ENCODE measurements at regions not wholly inside any gene's neighbourhood (a gene's known extent, or its start where the extent isn't known, plus 50 kb on each side); places are given as distances from the start of the nearest gene placed in this dataset.

DNA sequence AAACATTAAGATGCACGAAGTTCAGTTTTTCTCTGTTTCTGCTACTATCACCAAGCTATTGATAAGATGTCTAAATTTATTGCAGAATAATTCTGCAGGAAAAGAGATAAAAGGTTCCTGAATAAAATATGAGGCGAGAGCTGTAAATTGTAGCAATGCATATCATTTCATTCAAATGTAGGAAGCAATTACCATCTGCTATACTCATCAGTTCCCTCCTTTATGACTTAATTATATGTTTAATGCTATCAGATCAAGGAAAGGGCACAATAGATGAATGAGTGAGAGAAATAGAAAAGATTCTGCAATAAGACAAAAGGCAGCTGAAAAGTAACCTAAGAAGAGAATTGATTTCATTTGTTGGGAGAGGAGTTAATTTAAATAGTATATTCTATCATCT, 108.2 kb upstream of the GALNT5 start:
- no peak overlapping the region for H3K9ac ChIP-seq (ENCODE audit: low read length)
- H3K4me3 ChIP-seq (ENCODE audit: low read length): no peak overlapping the region
- no peaks in the 10 kb centered on the region for H3K27me3 ChIP-seq (ENCODE audit: control insufficient read depth, insufficient read depth, low read length)
- H3K4me1 ChIP-seq (ENCODE audit: control insufficient read depth, insufficient read depth, low read length): peaks cover 7% of the 10 kb centered on the region
- no peaks in the 10 kb centered on the region for H3K36me3 ChIP-seq (ENCODE audit: control insufficient read depth, insufficient read depth, low read length)
- no peaks in the 10 kb centered on the region for H3K9me3 ChIP-seq (ENCODE audit: control insufficient read depth, low read length)

DNA sequence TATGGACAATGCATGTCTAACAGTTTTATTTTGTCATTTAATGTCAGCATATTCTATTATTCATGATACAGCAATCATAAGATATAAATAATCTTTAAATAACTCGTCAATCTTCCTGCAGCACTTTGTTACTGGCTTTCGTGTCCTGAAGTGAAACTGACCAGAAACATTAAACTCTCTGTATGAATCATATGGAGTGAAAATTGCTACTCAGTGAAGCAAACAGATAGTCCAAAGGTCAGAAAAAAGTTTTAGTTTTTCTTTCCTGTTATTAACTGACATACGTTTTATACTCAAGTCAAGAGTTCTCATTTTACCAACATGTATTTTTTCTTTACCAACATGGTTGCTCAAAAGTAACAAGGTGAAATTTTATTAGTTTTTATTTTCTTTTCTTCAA, 106.8 kb upstream of the GALNT5 start:
- no peaks in the 10 kb centered on the region for H3K9me3 ChIP-seq (ENCODE audit: control insufficient read depth, low read length)

DNA sequence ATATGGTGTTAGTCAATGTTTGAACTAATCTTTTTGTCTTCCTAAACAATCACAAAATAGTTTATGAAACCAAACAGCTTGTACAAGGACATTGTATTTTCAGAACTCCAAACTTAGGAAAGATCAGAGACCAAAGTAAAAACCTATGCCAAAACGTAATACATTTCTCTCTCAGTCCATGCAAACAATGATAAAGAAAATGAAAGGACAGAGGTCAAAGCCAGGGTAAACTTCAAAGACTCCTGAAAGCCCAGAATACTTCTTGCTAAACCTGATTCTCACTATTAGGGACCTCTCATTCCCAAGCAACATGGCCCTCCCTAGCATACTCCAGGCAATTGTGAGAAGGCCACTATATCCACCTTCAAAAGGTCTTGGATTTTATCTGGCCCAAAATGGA, 105.1 kb upstream of the GALNT5 start:
- no peaks in the 10 kb centered on the region for H3K9me3 ChIP-seq (ENCODE audit: control insufficient read depth, low read length)
- no peaks in the 10 kb centered on the region for H3K27me3 ChIP-seq (ENCODE audit: control insufficient read depth, insufficient read depth, low read length)
- H3K9ac ChIP-seq (ENCODE audit: low read length): no peak overlapping the region
- H3K4me3 ChIP-seq (ENCODE audit: low read length): no peak overlapping the region
- H3K36me3 ChIP-seq (ENCODE audit: control insufficient read depth, insufficient read depth, low read length): no peaks in the 10 kb centered on the region
- H3K4me1 ChIP-seq (ENCODE audit: control insufficient read depth, insufficient read depth, low read length): peaks cover 7% of the 10 kb centered on the region

More for the DNA sequence above, 106.8 kb upstream of the GALNT5 start:
- H3K4me3 ChIP-seq (ENCODE audit: low read length): no peak overlapping the region
- peaks cover 7% of the 10 kb centered on the region for H3K4me1 ChIP-seq (ENCODE audit: control insufficient read depth, insufficient read depth, low read length)
- H3K36me3 ChIP-seq (ENCODE audit: control insufficient read depth, insufficient read depth, low read length): no peaks in the 10 kb centered on the region
- H3K9ac ChIP-seq (ENCODE audit: low read length): no peak overlapping the region
- no peaks in the 10 kb centered on the region for H3K27me3 ChIP-seq (ENCODE audit: control insufficient read depth, insufficient read depth, low read length)

DNA sequence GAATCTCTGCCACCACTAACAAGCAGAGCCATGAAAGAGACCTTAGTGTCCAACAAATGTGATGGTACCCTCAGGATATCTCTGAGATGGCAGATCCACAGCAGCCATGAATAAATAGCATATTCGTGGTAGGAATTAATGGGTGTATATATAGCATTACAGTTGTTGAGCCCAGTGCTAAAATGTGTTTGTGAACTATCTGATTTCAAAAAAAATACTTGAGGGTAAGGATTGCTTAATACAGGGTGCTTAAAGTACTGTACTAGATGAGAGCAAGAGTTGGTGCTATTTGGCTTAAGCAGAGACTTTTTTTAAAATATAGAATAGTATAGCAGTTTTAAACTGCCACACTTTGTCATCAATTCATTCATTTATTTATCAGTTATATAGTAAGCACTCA, 101.5 kb upstream of the GALNT5 start:
- Histone ChIP-seq H3K9me3 (ENCODE audit: control insufficient read depth, low read length) (no peaks in the 10 kb centered on the region), H3K9ac (ENCODE audit: low read length) (no peak overlapping the region), H3K27me3 (ENCODE audit: control insufficient read depth, insufficient read depth, low read length) (no peaks in the 10 kb centered on the region), H3K36me3 (ENCODE audit: control insufficient read depth, insufficient read depth, low read length) (no peaks in the 10 kb centered on the region), H3K4me1 (ENCODE audit: control insufficient read depth, insufficient read depth, low read length) (peaks cover 7% of the 10 kb centered on the region), H3K4me3 (ENCODE audit: low read length) (no peak overlapping the region)

DNA sequence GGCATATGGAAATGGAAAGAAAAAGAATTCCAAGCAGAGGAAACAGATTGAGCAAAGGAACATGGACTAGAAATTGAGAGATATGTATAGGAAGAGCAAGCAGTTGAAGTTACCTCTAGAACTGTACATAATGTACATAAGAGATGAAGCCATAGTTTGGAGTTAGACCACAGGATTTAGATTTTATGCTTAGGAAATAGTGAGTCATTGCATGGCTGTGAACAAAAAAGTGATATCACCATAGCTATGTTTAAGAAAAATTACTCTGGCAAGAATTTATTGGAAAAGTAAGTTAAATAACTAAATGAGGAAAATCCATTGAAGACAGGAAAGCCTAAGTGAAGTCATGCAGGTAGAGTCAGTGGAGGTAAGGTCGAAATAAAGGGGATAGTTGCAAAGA, 99.4 kb upstream of the GALNT5 start:
- Histone ChIP-seq H3K4me1 (ENCODE audit: control insufficient read depth, insufficient read depth, low read length) (no peaks in the 10 kb centered on the region), H3K9me3 (ENCODE audit: control insufficient read depth, low read length) (no peaks in the 10 kb centered on the region), H3K27me3 (ENCODE audit: control insufficient read depth, insufficient read depth, low read length) (no peaks in the 10 kb centered on the region), H3K36me3 (ENCODE audit: control insufficient read depth, insufficient read depth, low read length) (no peaks in the 10 kb centered on the region), H3K9ac (ENCODE audit: low read length) (no peak overlapping the region), H3K4me3 (ENCODE audit: low read length) (no peak overlapping the region)

DNA sequence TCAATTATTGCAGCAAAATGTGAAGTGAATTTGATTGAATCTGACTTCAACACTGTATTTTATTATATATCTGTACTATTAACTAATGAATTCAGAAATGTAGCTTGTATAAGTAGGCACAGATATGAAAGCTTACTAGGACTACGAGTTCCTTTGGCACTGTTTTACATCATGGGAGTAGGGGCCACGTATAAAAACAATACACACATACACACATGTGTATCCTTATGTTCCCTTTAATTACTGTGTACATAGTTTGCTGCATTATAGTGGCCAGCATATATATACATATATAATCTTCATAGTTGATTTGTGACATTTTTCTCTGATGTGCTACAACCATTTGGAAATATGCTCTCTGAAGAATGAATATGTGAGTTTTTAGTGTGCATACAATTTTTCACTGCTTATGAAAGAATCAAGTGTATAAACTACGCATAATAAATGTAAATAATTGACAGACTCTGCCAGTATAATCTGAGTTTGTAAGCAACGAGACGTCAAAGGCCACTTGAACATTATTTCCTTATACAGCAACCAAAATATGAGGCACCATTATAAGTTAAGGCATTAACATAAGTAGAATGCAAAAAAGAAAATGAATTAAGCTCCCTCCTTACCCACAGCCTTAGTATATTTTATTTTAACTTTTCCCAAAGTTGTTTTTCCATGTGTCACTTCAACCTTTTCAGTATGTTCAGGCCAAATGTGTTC, 98.1 kb upstream of the GALNT5 start:
- Histone ChIP-seq H3K4me1 (ENCODE audit: control insufficient read depth, insufficient read depth, low read length) (no peaks in the 10 kb centered on the region), H3K27me3 (ENCODE audit: control insufficient read depth, insufficient read depth, low read length) (no peaks in the 10 kb centered on the region), H3K36me3 (ENCODE audit: control insufficient read depth, insufficient read depth, low read length) (no peaks in the 10 kb centered on the region), H3K9me3 (ENCODE audit: control insufficient read depth, low read length) (no peaks in the 10 kb centered on the region), H3K4me3 (ENCODE audit: low read length) (no peak overlapping the region), H3K9ac (ENCODE audit: low read length) (no peak overlapping the region)

DNA sequence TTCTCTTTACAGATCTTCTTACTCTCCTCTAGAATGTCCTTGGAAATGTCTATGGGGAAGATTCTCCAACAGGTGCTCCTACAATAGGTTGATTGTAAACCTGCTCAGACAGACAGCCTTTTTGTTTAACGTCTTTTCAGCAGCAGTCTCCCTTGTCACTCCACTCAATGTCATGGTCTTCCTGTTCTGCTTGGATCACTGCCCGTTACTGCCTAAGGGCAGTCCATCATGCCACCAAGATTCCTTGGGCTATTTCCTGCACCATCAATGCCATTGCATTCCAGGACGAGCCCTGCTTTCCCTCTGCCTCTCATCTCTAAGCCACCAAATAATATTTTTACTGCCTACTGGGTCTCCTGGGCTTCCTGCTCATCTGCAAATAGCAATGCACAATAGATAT, 97.4 kb upstream of the GALNT5 start:
- Histone ChIP-seq H3K27me3 (ENCODE audit: control insufficient read depth, insufficient read depth, low read length) (no peaks in the 10 kb centered on the region), H3K4me1 (ENCODE audit: control insufficient read depth, insufficient read depth, low read length) (no peaks in the 10 kb centered on the region), H3K9ac (ENCODE audit: low read length) (no peak overlapping the region), H3K36me3 (ENCODE audit: control insufficient read depth, insufficient read depth, low read length) (no peaks in the 10 kb centered on the region), H3K4me3 (ENCODE audit: low read length) (no peak overlapping the region), H3K9me3 (ENCODE audit: control insufficient read depth, low read length) (no peaks in the 10 kb centered on the region)

DNA sequence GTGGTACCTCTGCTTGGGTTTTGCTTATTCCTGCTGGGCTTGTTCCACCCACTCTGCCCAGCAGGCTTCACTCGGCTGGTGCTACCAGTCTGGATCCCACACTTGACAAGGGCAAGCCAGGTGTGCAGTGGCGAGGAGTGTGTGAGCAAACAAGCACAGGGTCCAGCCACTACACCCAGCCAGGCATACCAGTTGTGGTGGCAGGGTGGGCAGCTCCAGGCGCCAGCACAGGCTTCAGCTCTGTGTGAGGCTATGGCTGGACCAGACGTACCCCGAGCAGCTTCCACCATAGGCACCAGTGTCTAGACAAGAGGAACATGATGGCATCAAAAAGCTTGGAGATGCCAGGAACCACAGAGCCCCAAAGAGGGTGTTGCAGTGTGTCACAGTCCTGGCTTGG, 93.1 kb upstream of the GALNT5 start:
- Histone ChIP-seq H3K36me3 (ENCODE audit: control insufficient read depth, insufficient read depth, low read length) (no peaks in the 10 kb centered on the region), H3K9me3 (ENCODE audit: control insufficient read depth, low read length) (no peaks in the 10 kb centered on the region), H3K27me3 (ENCODE audit: control insufficient read depth, insufficient read depth, low read length) (no peaks in the 10 kb centered on the region), H3K9ac (ENCODE audit: low read length) (no peak overlapping the region), H3K4me1 (ENCODE audit: control insufficient read depth, insufficient read depth, low read length) (no peaks in the 10 kb centered on the region), H3K4me3 (ENCODE audit: low read length) (no peak overlapping the region)

DNA sequence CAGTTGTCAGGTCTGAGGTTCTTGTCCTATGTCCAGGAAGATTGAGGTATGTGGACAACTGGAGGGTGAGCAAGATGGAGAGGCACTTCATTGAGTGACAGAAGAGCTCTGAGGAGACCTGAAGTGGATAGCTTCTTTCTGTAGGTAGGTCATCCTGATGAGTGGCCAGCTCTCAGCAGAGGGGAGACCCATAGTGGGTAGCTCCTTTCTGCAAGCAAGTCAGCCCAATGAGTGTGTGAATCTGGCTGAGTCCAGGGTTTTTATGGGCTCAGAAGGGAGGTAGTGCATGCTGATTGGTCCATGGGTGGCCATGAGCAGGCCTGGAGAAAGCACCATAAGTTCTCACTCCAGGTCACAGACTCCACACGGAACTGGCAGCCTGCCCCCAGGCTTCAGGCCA, 92.6 kb upstream of the GALNT5 start:
- Histone ChIP-seq H3K9ac (ENCODE audit: low read length) (no peak overlapping the region), H3K27me3 (ENCODE audit: control insufficient read depth, insufficient read depth, low read length) (no peaks in the 10 kb centered on the region), H3K4me1 (ENCODE audit: control insufficient read depth, insufficient read depth, low read length) (no peaks in the 10 kb centered on the region), H3K9me3 (ENCODE audit: control insufficient read depth, low read length) (no peaks in the 10 kb centered on the region), H3K4me3 (ENCODE audit: low read length) (no peak overlapping the region), H3K36me3 (ENCODE audit: control insufficient read depth, insufficient read depth, low read length) (no peaks in the 10 kb centered on the region)

DNA sequence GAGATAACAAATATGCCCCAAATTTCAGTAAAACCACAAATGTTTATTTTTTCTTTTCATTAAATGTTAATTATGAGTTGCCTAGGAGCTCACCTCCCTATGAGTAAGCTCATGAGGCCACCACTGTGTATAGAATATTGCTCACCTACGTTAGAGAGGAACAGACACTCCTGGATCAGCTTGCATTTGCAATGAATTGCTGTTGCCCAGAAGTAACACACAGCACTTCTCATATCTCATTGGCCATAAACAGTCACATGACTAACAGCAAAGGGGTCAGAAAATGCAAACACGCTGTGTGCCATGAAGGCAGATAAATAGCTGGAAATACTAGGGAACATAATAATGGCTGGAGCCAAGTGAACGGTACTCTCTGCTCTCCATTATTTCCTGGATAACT, 89.0 kb upstream of the GALNT5 start:
- Histone ChIP-seq H3K9ac (ENCODE audit: low read length) (no peak overlapping the region), H3K27me3 (ENCODE audit: control insufficient read depth, insufficient read depth, low read length) (no peaks in the 10 kb centered on the region), H3K9me3 (ENCODE audit: control insufficient read depth, low read length) (no peaks in the 10 kb centered on the region), H3K4me1 (ENCODE audit: control insufficient read depth, insufficient read depth, low read length) (no peaks in the 10 kb centered on the region), H3K4me3 (ENCODE audit: low read length) (no peak overlapping the region), H3K36me3 (ENCODE audit: control insufficient read depth, insufficient read depth, low read length) (no peaks in the 10 kb centered on the region)

DNA sequence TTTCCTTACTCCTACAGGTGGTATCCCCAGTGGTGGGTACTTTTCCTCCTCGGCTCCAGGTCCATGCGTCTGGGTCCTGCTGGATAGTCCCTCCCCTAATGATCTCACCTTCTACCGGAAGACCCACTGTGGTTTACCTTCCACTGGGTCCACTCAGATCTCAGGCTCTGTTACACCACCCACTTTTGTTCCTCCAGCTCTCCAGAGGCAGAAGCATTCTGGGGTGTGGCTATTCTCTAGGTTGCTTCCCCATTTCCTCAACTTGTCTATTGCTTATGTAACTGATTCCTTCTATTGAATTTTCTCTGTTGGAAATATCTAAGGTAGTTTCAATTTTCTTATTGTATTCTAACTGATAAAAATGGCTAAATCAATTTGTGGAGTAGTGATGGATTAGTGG, 87.6 kb upstream of the GALNT5 start:
- H3K4me3 ChIP-seq (ENCODE audit: low read length): no peak overlapping the region
- H3K9me3 ChIP-seq (ENCODE audit: control insufficient read depth, low read length): no peaks in the 10 kb centered on the region
- H3K9ac ChIP-seq (ENCODE audit: low read length): no peak overlapping the region
- no peaks in the 10 kb centered on the region for H3K36me3 ChIP-seq (ENCODE audit: control insufficient read depth, insufficient read depth, low read length)
- no peaks in the 10 kb centered on the region for H3K27me3 ChIP-seq (ENCODE audit: control insufficient read depth, insufficient read depth, low read length)
- no peaks in the 10 kb centered on the region for H3K4me1 ChIP-seq (ENCODE audit: control insufficient read depth, insufficient read depth, low read length)

DNA sequence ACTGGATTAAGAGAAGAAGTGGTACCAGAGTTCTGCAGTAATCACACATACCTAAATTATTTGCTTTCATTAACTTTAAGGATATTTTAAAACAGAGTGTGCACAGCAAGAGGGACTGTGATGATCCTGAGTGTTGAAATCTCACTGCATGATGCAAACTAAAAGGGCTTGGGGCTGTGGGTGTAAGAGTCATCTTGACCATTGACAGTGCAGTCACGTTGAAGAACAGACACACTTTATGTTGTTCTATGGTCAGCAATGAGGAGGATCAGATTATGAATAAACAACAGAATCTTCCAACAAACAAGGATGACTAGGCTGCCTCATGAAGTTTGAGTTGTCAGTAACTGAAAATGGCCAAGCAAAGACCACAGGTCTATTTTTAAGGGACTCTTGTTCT, 87.2 kb upstream of the GALNT5 start:
- no peaks in the 10 kb centered on the region for H3K27me3 ChIP-seq (ENCODE audit: control insufficient read depth, insufficient read depth, low read length)
- H3K9me3 ChIP-seq (ENCODE audit: control insufficient read depth, low read length): no peaks in the 10 kb centered on the region
- no peaks in the 10 kb centered on the region for H3K4me1 ChIP-seq (ENCODE audit: control insufficient read depth, insufficient read depth, low read length)
- H3K9ac ChIP-seq (ENCODE audit: low read length): no peak overlapping the region
- no peak overlapping the region for H3K4me3 ChIP-seq (ENCODE audit: low read length)
- H3K36me3 ChIP-seq (ENCODE audit: control insufficient read depth, insufficient read depth, low read length): no peaks in the 10 kb centered on the region

DNA sequence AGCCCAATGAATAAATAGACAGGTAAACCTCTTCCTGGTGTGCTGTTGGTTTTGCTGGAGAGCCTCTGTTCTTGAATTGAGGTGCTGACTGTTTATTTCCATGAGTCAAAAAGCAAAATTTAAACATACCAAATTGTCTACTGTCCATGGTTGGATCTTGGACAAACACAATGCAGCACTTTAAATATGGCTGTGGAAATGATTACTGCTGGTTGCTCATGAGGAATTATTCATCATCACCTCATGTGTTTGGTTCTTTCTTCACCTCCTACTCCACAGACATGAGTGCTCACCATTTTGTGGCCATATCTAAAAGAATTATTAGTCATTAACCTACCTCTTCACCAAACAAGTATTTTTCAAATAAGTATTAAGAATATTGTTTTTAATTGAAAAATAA, 85.3 kb upstream of the GALNT5 start:
- Histone ChIP-seq H3K9ac (ENCODE audit: low read length) (no peak overlapping the region), H3K9me3 (ENCODE audit: control insufficient read depth, low read length) (no peaks in the 10 kb centered on the region), H3K4me3 (ENCODE audit: low read length) (no peak overlapping the region), H3K4me1 (ENCODE audit: control insufficient read depth, insufficient read depth, low read length) (no peaks in the 10 kb centered on the region), H3K36me3 (ENCODE audit: control insufficient read depth, insufficient read depth, low read length) (no peaks in the 10 kb centered on the region), H3K27me3 (ENCODE audit: control insufficient read depth, insufficient read depth, low read length) (no peaks in the 10 kb centered on the region)
